WERI-Rb-1 (cell line): ENCODE measurements at regions not wholly inside any gene's neighbourhood (a gene's known extent, or its start where the extent isn't known, plus 50 kb on each side); places are given as distances from the start of the nearest gene placed in this dataset.

Source experiments
- DNase-seq: peaks from one replicate; pipeline ENCODE4 v3.0.0-alpha.2; 2020
- H3K27ac ChIP-seq: fragments of 250-450 bp; sonication (Bioruptor Pico); 2 replicates; pipeline ENCODE4 v1.5.1; 2020; ENCODE audit warnings: mild to moderate bottlenecking, moderate library complexity
- H3K27me3 ChIP-seq: fragments of 250-450 bp; sonication (Bioruptor Pico); 2 replicates; pipeline ENCODE4 v1.5.1; 2021; ENCODE audit warnings: mild to moderate bottlenecking, low read depth, moderate library complexity; ENCODE audit not compliant: insufficient read depth, severe bottlenecking
- H3K36me3 ChIP-seq: fragments of 250-450 bp; sonication (Bioruptor Pico); 2 replicates; pipeline ENCODE4 v1.5.1; 2020; ENCODE audit warnings: mild to moderate bottlenecking, moderate library complexity
- H3K4me3 ChIP-seq: 2 replicates; pipeline ENCODE4 v1.5.1; 2011; ENCODE audit warnings: low read depth, mild to moderate bottlenecking, control low read depth, low read length
- H3K9me3 ChIP-seq: fragments of 250-450 bp; sonication (Bioruptor Pico); 2 replicates; pipeline ENCODE4 v1.5.1; 2021; ENCODE audit warnings: mild to moderate bottlenecking, moderate library complexity; ENCODE audit not compliant: severe bottlenecking
- TF ChIP-seq, protein P1 (sequence below): IDR thresholded peaks from 2 replicates; pipeline ENCODE4 v1.5.1; 2011; ENCODE audit warnings: low read depth, mild to moderate bottlenecking, control low read depth, inconsistent platforms, low read length

- no peaks in the 10 kb centered on the region for H3K36me3 ChIP-seq
- TF ChIP-seq, protein P1, sequence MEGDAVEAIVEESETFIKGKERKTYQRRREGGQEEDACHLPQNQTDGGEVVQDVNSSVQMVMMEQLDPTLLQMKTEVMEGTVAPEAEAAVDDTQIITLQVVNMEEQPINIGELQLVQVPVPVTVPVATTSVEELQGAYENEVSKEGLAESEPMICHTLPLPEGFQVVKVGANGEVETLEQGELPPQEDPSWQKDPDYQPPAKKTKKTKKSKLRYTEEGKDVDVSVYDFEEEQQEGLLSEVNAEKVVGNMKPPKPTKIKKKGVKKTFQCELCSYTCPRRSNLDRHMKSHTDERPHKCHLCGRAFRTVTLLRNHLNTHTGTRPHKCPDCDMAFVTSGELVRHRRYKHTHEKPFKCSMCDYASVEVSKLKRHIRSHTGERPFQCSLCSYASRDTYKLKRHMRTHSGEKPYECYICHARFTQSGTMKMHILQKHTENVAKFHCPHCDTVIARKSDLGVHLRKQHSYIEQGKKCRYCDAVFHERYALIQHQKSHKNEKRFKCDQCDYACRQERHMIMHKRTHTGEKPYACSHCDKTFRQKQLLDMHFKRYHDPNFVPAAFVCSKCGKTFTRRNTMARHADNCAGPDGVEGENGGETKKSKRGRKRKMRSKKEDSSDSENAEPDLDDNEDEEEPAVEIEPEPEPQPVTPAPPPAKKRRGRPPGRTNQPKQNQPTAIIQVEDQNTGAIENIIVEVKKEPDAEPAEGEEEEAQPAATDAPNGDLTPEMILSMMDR, result no peak
- H3K27me3 ChIP-seq, result no peaks in the 10 kb centered on the region
- H3K9me3 ChIP-seq, result no peaks in the 10 kb centered on the region
- H3K27ac ChIP-seq, result no peak overlapping the region
- DNase-seq, result no peak
- H3K4me3 ChIP-seq, result no peak overlapping the region
Measured at GRCh38 chr1:193348091-193348768, 161.8 kb upstream of the B3GALT2 start.

DNA sequence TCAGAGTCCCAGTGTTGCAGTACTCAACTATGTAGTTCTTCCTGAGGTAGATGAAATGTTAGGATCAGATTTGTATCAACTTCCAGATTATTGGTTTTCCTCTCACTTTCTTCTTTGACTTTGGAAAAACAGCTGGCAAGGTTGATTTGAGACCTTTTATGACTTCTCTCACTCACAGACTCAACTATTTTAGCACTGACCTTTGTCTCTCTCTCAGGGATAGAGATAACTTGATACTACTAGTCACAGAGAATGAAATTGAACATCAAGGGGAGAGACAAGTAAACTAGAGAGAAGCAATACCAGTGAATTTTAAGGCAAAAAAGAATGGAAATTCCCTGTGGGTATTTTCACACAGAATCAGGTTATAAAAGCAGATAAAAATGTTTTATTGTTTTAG lies 159.7 kb upstream of the B3GALT2 start:
- no peak overlapping the region for H3K27ac ChIP-seq
- no peaks in the 10 kb centered on the region for H3K27me3 ChIP-seq
- H3K36me3 ChIP-seq, result no peaks in the 10 kb centered on the region
- H3K9me3 ChIP-seq, result no peaks in the 10 kb centered on the region
- H3K4me3 ChIP-seq, result no peak overlapping the region
- no peak for DNase-seq
- TF ChIP-seq, protein P1, result no peak

GRCh38 chr1:193342811-193343210 lies 156.4 kb upstream of the B3GALT2 start:
- no peak for DNase-seq
- no peaks in the 10 kb centered on the region for H3K27me3 ChIP-seq
- TF ChIP-seq, protein P1, result no peak
- H3K9me3 ChIP-seq, result no peaks in the 10 kb centered on the region
- H3K27ac ChIP-seq, result no peak overlapping the region
- H3K4me3 ChIP-seq, result no peak overlapping the region
- no peaks in the 10 kb centered on the region for H3K36me3 ChIP-seq

DNA sequence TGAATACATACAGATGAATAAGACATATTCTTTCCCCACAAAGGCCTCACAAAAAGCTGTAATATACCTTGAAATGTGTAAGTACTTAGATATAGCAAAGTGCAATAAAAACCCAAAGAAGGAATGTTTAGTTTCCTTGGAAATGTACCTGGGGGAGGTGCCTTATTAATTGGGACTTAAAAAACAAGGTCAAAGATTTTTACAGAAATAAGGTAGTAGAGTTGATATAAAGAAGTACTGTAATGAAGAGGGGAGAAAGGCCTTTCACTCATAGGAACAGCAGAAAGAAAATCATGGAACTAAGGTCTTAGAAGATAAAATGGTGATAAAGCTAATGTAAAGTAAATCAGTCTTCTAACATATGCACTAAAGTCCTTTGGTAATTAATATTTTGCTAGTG lies 153.9 kb upstream of the B3GALT2 start:
- H3K9me3 ChIP-seq, result no peaks in the 10 kb centered on the region
- H3K36me3 ChIP-seq, result no peaks in the 10 kb centered on the region
- no peak overlapping the region for H3K4me3 ChIP-seq
- TF ChIP-seq, protein P1, result no peak
- DNase-seq, result no peak
- no peak overlapping the region for H3K27ac ChIP-seq
- H3K27me3 ChIP-seq, result no peaks in the 10 kb centered on the region

GRCh38 chr1:193339401-193339800 lies 153.0 kb upstream of the B3GALT2 start:
- no peaks in the 10 kb centered on the region for H3K9me3 ChIP-seq
- H3K27ac ChIP-seq, result no peak overlapping the region
- H3K4me3 ChIP-seq, result no peak overlapping the region
- TF ChIP-seq, protein P1, result no peak
- no peaks in the 10 kb centered on the region for H3K36me3 ChIP-seq
- no peaks in the 10 kb centered on the region for H3K27me3 ChIP-seq
- DNase-seq, result no peak

GRCh38 chr1:193338194-193338593 lies 151.8 kb upstream of the B3GALT2 start:
- TF ChIP-seq, protein P1, result no peak
- no peaks in the 10 kb centered on the region for H3K27me3 ChIP-seq
- no peak overlapping the region for H3K4me3 ChIP-seq
- DNase-seq, result no peak
- no peaks in the 10 kb centered on the region for H3K9me3 ChIP-seq
- no peak overlapping the region for H3K27ac ChIP-seq
- no peaks in the 10 kb centered on the region for H3K36me3 ChIP-seq
